ENCODE measurements at regions not wholly inside any gene's neighbourhood (a gene's known extent, or its start where the extent isn't known, plus 50 kb on each side); places are given as distances from the start of the nearest gene placed in this dataset.

DNA sequence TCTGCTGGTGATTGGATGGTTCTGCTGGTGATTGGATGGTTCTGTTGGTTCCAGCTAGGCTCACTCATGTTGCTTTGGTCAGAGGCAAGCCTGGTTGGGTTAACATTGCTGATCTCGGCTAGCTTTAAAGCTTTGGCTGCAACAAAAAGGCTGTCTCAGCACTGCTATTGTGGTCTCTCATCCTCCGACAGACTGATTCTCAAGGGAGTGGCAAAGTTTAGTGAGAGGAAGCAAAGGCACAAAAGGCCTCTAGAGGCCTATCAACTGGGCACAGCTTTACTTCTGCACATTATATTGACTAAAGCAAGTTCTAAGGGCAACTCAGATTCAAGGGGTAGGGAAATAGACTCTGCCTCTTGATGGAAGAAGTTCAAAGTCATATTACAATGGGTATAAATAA, 84.7 kb upstream of the LGR5 start:
- Histone ChIP-seq H3K36me3 (no peaks in the 10 kb centered on the region), H3K27ac (no peak overlapping the region), H3K4me3 (no peak overlapping the region), H3K4me1 (no peaks in the 10 kb centered on the region), H3K9me3 (no peaks in the 10 kb centered on the region), H3K27me3 (no peaks in the 10 kb centered on the region)
- intact Hi-C loops (cut with DNase I): no loop called here
- no peak for TF ChIP-seq POLR2A (IDR thresholded peaks at IDR 0.05)
- TF ChIP-seq, protein P1, sequence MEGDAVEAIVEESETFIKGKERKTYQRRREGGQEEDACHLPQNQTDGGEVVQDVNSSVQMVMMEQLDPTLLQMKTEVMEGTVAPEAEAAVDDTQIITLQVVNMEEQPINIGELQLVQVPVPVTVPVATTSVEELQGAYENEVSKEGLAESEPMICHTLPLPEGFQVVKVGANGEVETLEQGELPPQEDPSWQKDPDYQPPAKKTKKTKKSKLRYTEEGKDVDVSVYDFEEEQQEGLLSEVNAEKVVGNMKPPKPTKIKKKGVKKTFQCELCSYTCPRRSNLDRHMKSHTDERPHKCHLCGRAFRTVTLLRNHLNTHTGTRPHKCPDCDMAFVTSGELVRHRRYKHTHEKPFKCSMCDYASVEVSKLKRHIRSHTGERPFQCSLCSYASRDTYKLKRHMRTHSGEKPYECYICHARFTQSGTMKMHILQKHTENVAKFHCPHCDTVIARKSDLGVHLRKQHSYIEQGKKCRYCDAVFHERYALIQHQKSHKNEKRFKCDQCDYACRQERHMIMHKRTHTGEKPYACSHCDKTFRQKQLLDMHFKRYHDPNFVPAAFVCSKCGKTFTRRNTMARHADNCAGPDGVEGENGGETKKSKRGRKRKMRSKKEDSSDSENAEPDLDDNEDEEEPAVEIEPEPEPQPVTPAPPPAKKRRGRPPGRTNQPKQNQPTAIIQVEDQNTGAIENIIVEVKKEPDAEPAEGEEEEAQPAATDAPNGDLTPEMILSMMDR (IDR thresholded peaks at IDR 0.05): no peak
- no peak for ATAC-seq
- DNase-seq: no peak
- WGBS (ENCODE audit: insufficient coverage, low coverage, low lambda C conversion rate, missing lambda C conversion rate): 33% methylated on average over 2 of the region's 2 CpGs

DNA sequence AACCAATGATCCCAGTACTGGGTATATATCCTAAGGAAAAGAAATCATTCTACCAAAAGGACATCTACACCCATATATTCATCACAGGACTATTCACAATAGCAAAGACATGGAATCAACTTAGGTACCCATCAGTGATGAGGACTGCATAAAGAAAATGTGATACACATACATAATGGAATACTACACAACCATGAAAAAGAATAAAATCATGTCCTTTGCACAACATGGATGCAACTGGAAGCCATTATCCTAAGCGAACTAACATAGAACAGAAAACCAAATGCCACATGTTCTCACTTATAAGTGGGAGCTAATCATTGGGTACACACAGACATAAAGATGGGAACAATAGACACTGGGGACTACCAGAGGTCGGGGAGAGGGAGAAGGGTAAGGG, 86.0 kb upstream of the LGR5 start:
- no peak for ATAC-seq
- Histone ChIP-seq H3K9me3 (no peaks in the 10 kb centered on the region), H3K4me1 (no peaks in the 10 kb centered on the region), H3K36me3 (no peaks in the 10 kb centered on the region), H3K4me3 (no peak overlapping the region), H3K27ac (no peak overlapping the region), H3K27me3 (no peaks in the 10 kb centered on the region)
- TF ChIP-seq, protein P1 (IDR thresholded peaks at IDR 0.05): no peak
- no peak for TF ChIP-seq POLR2A (IDR thresholded peaks at IDR 0.05)
- WGBS (ENCODE audit: insufficient coverage, low coverage, low lambda C conversion rate, missing lambda C conversion rate): 45% methylated on average over 2 of the region's 2 CpGs
- intact Hi-C loops (cut with DNase I): no loop called here
- DNase-seq: no peak

DNA sequence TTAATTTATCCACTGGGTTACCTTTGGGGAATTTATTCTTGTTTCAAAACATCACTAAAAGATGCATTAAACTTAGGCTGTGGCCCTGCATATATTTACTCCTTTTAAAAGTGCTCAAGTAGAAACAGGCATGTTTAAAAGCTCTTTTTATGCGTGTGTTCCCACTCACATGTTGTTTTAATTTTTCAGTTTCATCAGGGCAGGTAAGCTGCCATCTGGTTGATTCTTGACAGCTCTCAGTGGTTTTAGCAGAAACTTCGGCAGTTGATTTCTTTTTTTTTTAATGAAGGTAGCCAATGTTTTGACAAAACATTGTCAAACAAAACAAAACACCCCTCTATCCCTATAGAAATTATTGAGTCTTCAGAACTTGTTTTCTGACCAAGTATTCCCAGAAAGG, 89.6 kb upstream of the LGR5 start:
- no peaks in the 10 kb centered on the region for H3K36me3 ChIP-seq
- no peaks in the 10 kb centered on the region for H3K4me1 ChIP-seq
- no peaks in the 10 kb centered on the region for H3K27me3 ChIP-seq
- no peak overlapping the region for H3K4me3 ChIP-seq
- ATAC-seq (no peak), DNase-seq (no peak)
- no peaks in the 10 kb centered on the region for H3K9me3 ChIP-seq
- no peak overlapping the region for H3K27ac ChIP-seq
- intact Hi-C loops (cut with DNase I): no loop called here
- no peak for TF ChIP-seq POLR2A (IDR thresholded peaks at IDR 0.05)
- TF ChIP-seq, protein P1 (IDR thresholded peaks at IDR 0.05): no peak
- 69% methylated on average over 2 of the region's 2 CpGs for WGBS (ENCODE audit: insufficient coverage, low coverage, low lambda C conversion rate, missing lambda C conversion rate)

DNA sequence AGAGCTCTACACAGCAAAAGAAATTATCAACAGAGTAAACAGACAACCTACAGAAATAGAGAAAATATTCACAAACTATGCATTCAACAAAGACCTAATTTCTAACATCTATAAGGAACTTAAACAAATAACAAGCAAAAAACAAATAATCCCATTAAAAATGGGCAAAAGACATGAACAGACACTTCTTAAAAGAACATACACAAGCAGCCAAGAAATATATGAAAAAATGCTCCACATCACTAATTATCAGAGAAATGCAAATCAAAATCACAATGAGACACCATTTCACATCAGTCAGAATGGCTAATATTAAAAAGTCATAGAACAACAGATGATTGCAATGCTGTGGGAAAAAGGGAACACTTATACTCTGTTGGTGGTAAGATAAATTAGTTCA, 100.7 kb upstream of the LGR5 start:
- no peaks in the 10 kb centered on the region for H3K36me3 ChIP-seq
- no peaks in the 10 kb centered on the region for H3K9me3 ChIP-seq
- no peak for TF ChIP-seq POLR2A (IDR thresholded peaks at IDR 0.05)
- TF ChIP-seq, protein P1 (IDR thresholded peaks at IDR 0.05): no peak
- no peak overlapping the region for H3K27ac ChIP-seq
- H3K4me1 ChIP-seq: no peaks in the 10 kb centered on the region
- ATAC-seq (no peak), DNase-seq (no peak)
- no peaks in the 10 kb centered on the region for H3K27me3 ChIP-seq
- H3K4me3 ChIP-seq: no peak overlapping the region
- intact Hi-C loops (cut with DNase I): no loop called here

DNA sequence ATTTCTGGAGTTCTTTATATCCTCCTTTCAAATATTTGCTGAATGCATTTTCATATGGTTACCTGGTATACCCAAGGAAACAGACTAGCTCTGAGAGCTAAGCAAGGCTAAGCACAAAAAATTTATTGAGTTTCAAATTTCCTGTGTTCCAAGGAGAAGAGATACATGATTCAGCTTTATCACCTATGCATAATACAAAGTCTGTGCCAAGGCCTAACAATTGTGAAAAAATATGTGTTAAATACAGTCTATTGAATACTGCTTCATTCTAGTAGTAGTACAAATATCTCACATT, 103.7 kb upstream of the LGR5 start:
- H3K27ac ChIP-seq: no peak overlapping the region
- H3K27me3 ChIP-seq: no peaks in the 10 kb centered on the region
- no peak overlapping the region for H3K4me3 ChIP-seq
- no peaks in the 10 kb centered on the region for H3K36me3 ChIP-seq
- TF ChIP-seq POLR2A (IDR thresholded peaks at IDR 0.05): no peak
- TF ChIP-seq, protein P1 (IDR thresholded peaks at IDR 0.05): no peak
- intact Hi-C loops (cut with DNase I): no loop called here
- DNase-seq: no peak
- no peaks in the 10 kb centered on the region for H3K4me1 ChIP-seq
- no peak for ATAC-seq
- H3K9me3 ChIP-seq: no peaks in the 10 kb centered on the region
